GM21619 (cell line): ENCODE measurements at regions not wholly inside any gene's neighbourhood (a gene's known extent, or its start where the extent isn't known, plus 50 kb on each side); places are given as distances from the start of the nearest gene placed in this dataset.
"Not testable (repeated sequence)": the region's sequence is repeated elsewhere in the genome, so short reads cannot be mapped to it uniquely, and the experiment has no call there.

Experiments
- ATAC-seq: cut with Tn5 transposase; IDR thresholded peaks from one replicate; pipeline ENCODE4 v1.9.1; 2021; ENCODE audit not compliant: unreplicated experiment

GRCh38 chr6:144667532-144668503 is 382.7 kb downstream of the UTRN start:
- ATAC-seq: no peak

- not testable (repeated sequence) for ATAC-seq
Observed at GRCh38 chr6:144670259-144670658, 385.1 kb downstream of the UTRN start.

- ATAC-seq: no peak
Observed at GRCh38 chr6:144673807-144674206, 388.7 kb downstream of the UTRN start.

- ATAC-seq: no peak
Observed at GRCh38 chr6:144675231-144675861, 390.2 kb downstream of the UTRN start.

GRCh38 chr6:144676310-144676709 is 391.2 kb downstream of the UTRN start:
- not testable (repeated sequence) for ATAC-seq

GRCh38 chr6:144677263-144677662 is 392.1 kb downstream of the UTRN start:
- ATAC-seq: not testable (repeated sequence)

- ATAC-seq: no peak
Observed at GRCh38 chr6:144678844-144679243, 393.7 kb downstream of the UTRN start.

GRCh38 chr6:144681334-144681733 is 396.2 kb downstream of the UTRN start:
- no peak for ATAC-seq

GRCh38 chr6:144683216-144684070 is 398.3 kb downstream of the UTRN start:
- no peak for ATAC-seq

GRCh38 chr6:144688713-144689112 is 403.6 kb downstream of the UTRN start:
- ATAC-seq: no peak

GRCh38 chr6:144689503-144690040 is 404.4 kb downstream of the UTRN start:
- ATAC-seq: no peak

GRCh38 chr6:144690133-144690532 is 405.0 kb downstream of the UTRN start:
- no peak for ATAC-seq

- no peak for ATAC-seq
Observed at GRCh38 chr6:144690666-144691065, 405.5 kb downstream of the UTRN start.

GRCh38 chr6:144692050-144692449 is 406.9 kb downstream of the UTRN start:
- not testable (repeated sequence) for ATAC-seq

GRCh38 chr6:144695858-144696533 is 410.9 kb downstream of the UTRN start:
- no peak for ATAC-seq

GRCh38 chr6:144696610-144697368 is 411.7 kb downstream of the UTRN start:
- no peak for ATAC-seq

- no peak for ATAC-seq
Observed at GRCh38 chr6:144697369-144697760, 412.2 kb downstream of the UTRN start.

GRCh38 chr6:144697801-144698200 is 412.7 kb downstream of the UTRN start:
- no peak for ATAC-seq

GRCh38 chr6:144702781-144703180 is 417.6 kb downstream of the UTRN start:
- ATAC-seq: no peak

GRCh38 chr6:144710207-144710606 is 425.1 kb downstream of the UTRN start:
- ATAC-seq: no peak
